ENCODE measurements at regions not wholly inside any gene's neighbourhood (a gene's known extent, or its start where the extent isn't known, plus 50 kb on each side); places are given as distances from the start of the nearest gene placed in this dataset.
"Not testable (repeated sequence)": the region's sequence is repeated elsewhere in the genome, so short reads cannot be mapped to it uniquely, and the experiment has no call there.

DNA sequence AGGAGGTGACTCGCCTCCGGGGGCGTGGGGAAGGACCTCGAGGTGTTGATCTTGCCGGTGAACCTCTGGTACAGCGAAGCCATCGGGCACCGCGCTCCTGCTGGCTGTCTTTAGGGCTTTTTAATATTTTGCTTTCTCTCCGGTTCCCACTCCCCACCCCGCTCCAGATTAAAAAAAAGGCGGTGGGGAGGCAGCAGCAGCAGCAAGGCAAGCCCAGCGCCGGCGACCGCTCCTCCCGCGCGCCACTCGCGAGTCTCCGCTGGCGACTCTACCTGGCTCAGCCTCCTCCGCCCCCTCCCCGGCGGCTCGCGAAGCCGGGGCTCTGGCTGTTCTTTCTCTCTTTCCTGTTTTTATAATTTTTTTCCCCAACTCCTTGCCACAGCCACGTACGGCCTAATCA, 174.0 kb downstream of the ATP6V0E2 start:
- H3K4me3 ChIP-seq (ENCODE audit: low read depth, low read length): peak overlapping the region; percentile 60
- H3K27ac ChIP-seq (ENCODE audit: low read depth, low read length): not testable (repeated sequence)

DNA sequence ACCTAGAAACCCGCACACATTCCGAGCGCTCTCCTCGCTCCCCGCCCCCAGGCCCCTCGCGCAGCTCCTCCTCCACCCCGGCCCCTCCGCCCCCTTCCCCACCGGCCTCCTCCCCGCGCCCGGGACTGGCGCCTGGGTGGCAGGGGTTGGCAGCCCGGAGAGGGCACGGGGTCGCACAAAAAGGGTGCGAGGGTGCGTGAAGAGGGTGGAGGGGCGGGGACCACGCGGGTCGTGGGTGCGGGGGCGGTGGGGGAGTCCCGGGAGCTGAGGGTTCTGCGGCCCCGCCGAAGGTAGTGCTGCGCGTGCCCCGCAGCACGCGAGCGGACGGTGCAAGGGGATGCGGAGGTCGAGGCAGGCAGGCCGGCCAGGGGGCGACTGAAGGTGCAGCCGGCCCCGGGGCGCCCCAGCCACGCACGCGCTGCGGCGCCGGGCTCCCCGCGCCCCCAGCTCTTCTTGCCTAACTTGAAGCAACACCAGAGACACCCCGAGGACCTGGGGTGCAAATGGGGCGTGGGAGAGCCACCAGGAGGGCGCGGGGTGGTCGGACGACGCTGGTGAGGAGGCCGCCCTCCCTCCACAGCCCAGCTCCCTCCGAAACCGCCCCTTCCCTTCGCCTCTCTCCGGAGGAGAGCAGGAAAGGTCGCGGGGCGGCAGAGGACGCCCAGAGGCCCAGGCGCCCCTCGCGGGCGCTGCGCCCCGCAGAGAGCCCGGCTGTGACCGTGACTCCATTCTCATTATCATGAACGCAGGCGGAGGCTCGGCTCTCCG, 174.7 kb downstream of the ATP6V0E2 start:
- H3K9me3 ChIP-seq (ENCODE audit: control insufficient read depth, insufficient read depth, low read depth, low read length); H3K4me1 ChIP-seq (ENCODE audit: control insufficient read depth, insufficient read depth, low read length); H3K27ac ChIP-seq (ENCODE audit: low read depth, low read length); H3K36me3 ChIP-seq (ENCODE audit: control insufficient read depth, insufficient read depth, low read length); H3K9ac ChIP-seq (ENCODE audit: low read length): not testable (repeated sequence)
- H3K27me3 ChIP-seq (ENCODE audit: control insufficient read depth, insufficient read depth, low read length): peaks cover 45% of the 10 kb centered on the region
- H3K4me3 ChIP-seq (ENCODE audit: low read depth, low read length): peak overlapping the region; percentile 61

More for the DNA sequence above, 174.0 kb downstream of the ATP6V0E2 start:
- H3K9me3 ChIP-seq (ENCODE audit: control insufficient read depth, insufficient read depth, low read depth, low read length); H3K9ac ChIP-seq (ENCODE audit: low read length); H3K4me1 ChIP-seq (ENCODE audit: control insufficient read depth, insufficient read depth, low read length); H3K36me3 ChIP-seq (ENCODE audit: control insufficient read depth, insufficient read depth, low read length): not testable (repeated sequence)
- peaks cover 44% of the 10 kb centered on the region for H3K27me3 ChIP-seq (ENCODE audit: control insufficient read depth, insufficient read depth, low read length)

DNA sequence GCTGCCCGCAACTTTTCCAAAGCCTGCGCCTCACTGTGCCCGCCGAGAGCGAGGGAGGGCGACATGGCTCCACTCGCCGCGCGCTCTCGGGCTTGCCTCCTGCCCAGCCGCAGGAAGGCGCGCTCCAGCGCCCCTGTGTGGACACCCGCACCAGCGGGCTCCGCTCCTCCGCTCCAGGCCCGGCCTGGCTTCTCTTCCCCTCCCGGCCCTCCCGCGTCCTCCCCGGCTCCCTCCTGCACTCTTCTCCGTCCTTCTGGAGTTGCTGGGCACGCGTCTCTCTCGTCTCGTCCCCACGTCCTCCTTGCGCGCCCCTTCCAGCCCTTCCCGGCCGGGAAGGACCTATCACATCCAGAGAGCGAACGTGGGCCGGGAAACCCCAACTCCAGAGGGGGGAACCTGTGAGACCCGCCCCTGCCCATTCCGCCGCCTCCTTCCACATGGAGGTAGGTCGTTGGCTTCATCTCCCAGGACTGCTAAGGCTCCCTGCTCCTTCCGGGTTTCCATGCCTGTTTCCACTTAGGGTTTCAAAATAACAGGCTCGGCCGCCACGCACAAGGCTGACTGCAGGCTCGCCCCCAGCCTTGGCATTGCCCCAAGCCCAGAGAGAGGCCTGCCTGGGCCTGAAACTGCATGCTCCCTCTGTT, 175.4 kb downstream of the ATP6V0E2 start:
- not testable (repeated sequence) for H3K9me3 ChIP-seq (ENCODE audit: control insufficient read depth, insufficient read depth, low read depth, low read length); H3K36me3 ChIP-seq (ENCODE audit: control insufficient read depth, insufficient read depth, low read length); H3K4me1 ChIP-seq (ENCODE audit: control insufficient read depth, insufficient read depth, low read length); H3K27ac ChIP-seq (ENCODE audit: low read depth, low read length); H3K9ac ChIP-seq (ENCODE audit: low read length)
- Histone ChIP-seq H3K4me3 (ENCODE audit: low read depth, low read length) (peak overlapping the region; percentile 61), H3K27me3 (ENCODE audit: control insufficient read depth, insufficient read depth, low read length) (peaks cover 48% of the 10 kb centered on the region)

DNA sequence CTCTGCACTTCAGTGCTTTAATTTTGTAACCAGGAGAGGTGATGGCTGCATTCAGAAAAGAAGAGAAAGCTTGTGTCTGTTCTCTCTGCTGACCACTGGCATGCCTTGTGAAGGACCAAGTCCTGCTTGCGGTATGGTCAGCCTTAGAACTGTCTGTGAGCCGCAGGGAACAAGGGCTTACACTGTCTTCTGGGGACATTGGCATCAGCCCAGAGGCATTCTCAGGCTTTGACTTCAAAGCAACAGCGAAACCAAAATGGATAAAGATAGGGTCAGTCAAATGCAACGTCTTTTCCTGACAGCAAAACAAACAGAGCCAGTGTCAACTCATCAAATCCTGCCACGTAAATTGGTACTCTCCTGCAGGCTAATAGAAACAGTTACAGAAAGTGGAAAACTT, 179.6 kb downstream of the ATP6V0E2 start:
- H3K9me3 ChIP-seq (ENCODE audit: control insufficient read depth, insufficient read depth, low read depth, low read length); H3K36me3 ChIP-seq (ENCODE audit: control insufficient read depth, insufficient read depth, low read length); H3K4me3 ChIP-seq (ENCODE audit: low read depth, low read length); H3K4me1 ChIP-seq (ENCODE audit: control insufficient read depth, insufficient read depth, low read length); H3K27ac ChIP-seq (ENCODE audit: low read depth, low read length); H3K9ac ChIP-seq (ENCODE audit: low read length): not testable (repeated sequence)
- peaks cover 26% of the 10 kb centered on the region for H3K27me3 ChIP-seq (ENCODE audit: control insufficient read depth, insufficient read depth, low read length)

DNA sequence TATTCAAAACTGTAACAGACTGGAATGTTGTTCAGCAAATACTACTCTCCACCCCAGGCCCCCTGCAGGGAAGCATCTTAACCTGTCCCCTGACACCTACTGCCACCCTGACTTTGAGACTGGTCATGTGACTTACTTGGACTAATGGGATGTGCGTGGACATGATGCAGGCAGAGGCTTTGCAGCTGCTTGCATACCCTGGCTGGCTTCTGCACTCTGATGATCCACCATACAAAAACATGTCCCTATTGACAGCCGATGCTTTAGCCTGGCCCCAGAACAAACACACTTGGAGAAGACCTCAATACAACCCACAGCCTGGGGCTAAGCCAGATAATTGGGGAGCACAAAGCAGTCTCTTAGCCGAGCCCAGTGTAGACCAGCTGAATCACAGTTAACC, 180.5 kb downstream of the ATP6V0E2 start:
- H3K36me3 ChIP-seq (ENCODE audit: control insufficient read depth, insufficient read depth, low read length); H3K27ac ChIP-seq (ENCODE audit: low read depth, low read length); H3K9me3 ChIP-seq (ENCODE audit: control insufficient read depth, insufficient read depth, low read depth, low read length); H3K4me1 ChIP-seq (ENCODE audit: control insufficient read depth, insufficient read depth, low read length); H3K4me3 ChIP-seq (ENCODE audit: low read depth, low read length); H3K9ac ChIP-seq (ENCODE audit: low read length): not testable (repeated sequence)
- peaks cover 20% of the 10 kb centered on the region for H3K27me3 ChIP-seq (ENCODE audit: control insufficient read depth, insufficient read depth, low read length)

DNA sequence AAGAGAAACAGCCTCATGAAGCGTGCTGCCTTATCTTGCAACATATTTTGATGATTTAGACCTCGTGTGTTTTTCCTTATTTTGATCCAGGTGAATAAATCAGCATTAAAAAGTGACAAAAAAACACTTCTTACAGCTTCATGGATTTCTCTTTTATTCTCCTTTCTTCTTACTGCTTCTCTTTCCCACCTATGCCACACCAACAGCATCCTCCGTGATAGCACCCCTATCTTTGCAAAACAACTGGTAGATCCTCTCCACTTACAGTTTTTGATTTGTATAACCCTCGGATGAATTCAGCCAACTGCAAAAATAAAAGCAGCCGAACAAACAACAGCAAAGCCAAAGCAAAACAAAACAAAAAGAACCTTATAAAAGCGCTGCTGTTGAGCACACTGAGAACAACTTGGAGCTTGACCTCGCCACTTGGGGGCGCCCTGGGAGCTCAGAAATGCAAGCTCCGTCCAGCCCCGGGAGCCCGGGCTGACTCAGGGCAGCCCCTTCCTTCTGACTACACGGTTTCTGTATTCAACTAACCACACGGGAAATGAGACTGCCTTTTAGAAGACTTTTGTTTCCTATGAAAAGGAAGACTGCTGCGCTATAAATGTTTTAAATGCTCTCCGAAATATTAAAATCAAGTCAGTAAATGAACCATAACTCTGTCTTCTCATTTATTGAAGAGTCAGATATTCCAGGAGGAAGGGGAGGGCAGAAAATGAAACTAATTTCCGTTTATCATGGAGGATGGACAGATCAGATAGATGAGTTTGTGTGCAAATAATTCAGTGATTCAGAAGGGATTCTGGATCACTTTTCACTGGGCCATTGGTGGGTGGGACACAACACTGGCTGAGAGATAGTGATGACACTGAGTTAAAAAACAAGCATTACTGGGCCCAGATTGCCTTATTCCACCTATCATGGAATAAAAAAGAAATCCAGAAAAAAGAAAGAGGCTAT, 186.8 kb downstream of the ATP6V0E2 start:
- not testable (repeated sequence) for H3K27me3 ChIP-seq (ENCODE audit: control insufficient read depth, insufficient read depth, low read length); H3K36me3 ChIP-seq (ENCODE audit: control insufficient read depth, insufficient read depth, low read length); H3K9me3 ChIP-seq (ENCODE audit: control insufficient read depth, insufficient read depth, low read depth, low read length); H3K27ac ChIP-seq (ENCODE audit: low read depth, low read length); H3K9ac ChIP-seq (ENCODE audit: low read length); H3K4me1 ChIP-seq (ENCODE audit: control insufficient read depth, insufficient read depth, low read length); H3K4me3 ChIP-seq (ENCODE audit: low read depth, low read length)

DNA sequence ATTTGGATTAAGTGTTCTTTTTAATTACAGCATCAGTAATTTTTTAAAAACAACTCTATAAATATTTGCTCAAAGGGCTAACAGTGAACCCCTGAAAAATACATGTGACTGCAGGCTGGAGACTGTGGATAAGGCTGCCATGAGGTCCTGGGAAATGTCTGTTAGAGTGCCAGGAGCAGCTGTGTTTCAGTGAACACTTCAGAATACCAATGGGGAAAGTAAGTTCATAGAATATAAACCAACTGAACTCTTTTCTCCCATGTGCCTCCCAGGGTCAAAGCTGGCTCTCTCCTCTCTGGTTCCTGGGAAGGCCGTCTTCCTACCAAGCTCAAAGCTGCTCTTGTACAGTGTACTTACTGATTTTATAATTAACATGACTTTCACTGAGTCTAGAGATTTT, 189.4 kb downstream of the ATP6V0E2 start:
- not testable (repeated sequence) for H3K4me3 ChIP-seq (ENCODE audit: low read depth, low read length); H3K9ac ChIP-seq (ENCODE audit: low read length); H3K36me3 ChIP-seq (ENCODE audit: control insufficient read depth, insufficient read depth, low read length); H3K4me1 ChIP-seq (ENCODE audit: control insufficient read depth, insufficient read depth, low read length); H3K27me3 ChIP-seq (ENCODE audit: control insufficient read depth, insufficient read depth, low read length); H3K27ac ChIP-seq (ENCODE audit: low read depth, low read length); H3K9me3 ChIP-seq (ENCODE audit: control insufficient read depth, insufficient read depth, low read depth, low read length)

DNA sequence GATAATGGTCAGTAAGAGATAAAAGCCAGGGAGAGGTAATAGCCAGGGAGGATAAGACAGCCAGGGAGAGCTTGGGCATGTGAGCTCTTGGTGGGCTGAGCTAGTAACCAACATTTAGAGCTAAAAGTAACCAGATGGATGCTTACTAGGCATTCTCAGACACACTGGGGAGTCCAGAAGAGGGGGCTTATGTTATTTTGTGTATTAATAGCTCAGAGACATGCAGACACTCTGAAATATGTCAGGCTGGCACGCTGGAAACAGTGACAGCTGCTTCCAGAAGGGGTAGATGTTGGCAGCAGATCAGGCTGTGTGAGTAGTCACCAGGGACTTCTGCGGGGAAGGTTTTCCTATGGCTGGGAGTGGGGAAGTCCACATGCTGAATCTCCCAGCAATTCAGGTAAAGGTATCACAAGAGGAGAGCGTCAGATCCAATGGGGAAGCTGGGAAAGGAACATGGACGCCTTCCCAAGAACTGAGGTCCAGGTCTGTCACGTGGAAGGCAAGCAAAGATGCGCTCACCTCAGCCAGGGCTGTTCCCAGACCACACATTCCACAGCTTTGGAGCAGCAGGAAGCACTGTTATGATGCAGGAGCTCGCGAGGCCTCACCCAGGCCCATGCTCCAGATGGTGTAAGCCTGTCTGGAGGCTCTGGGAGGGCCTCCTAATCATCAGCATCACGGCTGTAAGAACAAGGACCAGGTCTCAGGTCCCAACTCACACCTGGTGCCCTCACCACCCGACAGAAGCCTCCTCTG, 196.0 kb downstream of the ATP6V0E2 start:
- not testable (repeated sequence) for H3K9ac ChIP-seq (ENCODE audit: low read length); H3K4me3 ChIP-seq (ENCODE audit: low read depth, low read length); H3K4me1 ChIP-seq (ENCODE audit: control insufficient read depth, insufficient read depth, low read length); H3K36me3 ChIP-seq (ENCODE audit: control insufficient read depth, insufficient read depth, low read length); H3K27ac ChIP-seq (ENCODE audit: low read depth, low read length); H3K9me3 ChIP-seq (ENCODE audit: control insufficient read depth, insufficient read depth, low read depth, low read length); H3K27me3 ChIP-seq (ENCODE audit: control insufficient read depth, insufficient read depth, low read length)

DNA sequence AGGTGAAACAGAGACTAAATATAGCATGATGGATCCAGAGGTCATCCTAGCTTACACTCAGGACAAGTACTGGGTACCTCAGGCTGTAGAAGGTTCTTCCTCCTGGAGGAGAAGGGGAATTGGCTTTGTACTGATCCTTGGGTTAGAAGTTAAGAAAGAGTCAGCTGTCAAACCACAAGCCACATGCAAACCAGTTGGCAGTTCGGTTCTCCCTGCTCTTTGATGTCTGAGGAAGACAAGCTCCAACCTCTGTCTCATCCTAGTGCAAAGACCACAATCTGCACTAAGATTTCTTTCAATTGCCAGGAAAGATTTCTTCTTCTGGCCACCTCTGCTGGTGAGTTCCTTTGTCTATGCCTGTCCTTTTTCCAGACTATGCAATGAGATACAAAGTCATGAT, 203.8 kb downstream of the ATP6V0E2 start:
- H3K36me3 ChIP-seq (ENCODE audit: control insufficient read depth, insufficient read depth, low read length); H3K9ac ChIP-seq (ENCODE audit: low read length); H3K4me1 ChIP-seq (ENCODE audit: control insufficient read depth, insufficient read depth, low read length); H3K9me3 ChIP-seq (ENCODE audit: control insufficient read depth, insufficient read depth, low read depth, low read length); H3K27ac ChIP-seq (ENCODE audit: low read depth, low read length); H3K4me3 ChIP-seq (ENCODE audit: low read depth, low read length): not testable (repeated sequence)
- H3K27me3 ChIP-seq (ENCODE audit: control insufficient read depth, insufficient read depth, low read length): peaks cover 11% of the 10 kb centered on the region

DNA sequence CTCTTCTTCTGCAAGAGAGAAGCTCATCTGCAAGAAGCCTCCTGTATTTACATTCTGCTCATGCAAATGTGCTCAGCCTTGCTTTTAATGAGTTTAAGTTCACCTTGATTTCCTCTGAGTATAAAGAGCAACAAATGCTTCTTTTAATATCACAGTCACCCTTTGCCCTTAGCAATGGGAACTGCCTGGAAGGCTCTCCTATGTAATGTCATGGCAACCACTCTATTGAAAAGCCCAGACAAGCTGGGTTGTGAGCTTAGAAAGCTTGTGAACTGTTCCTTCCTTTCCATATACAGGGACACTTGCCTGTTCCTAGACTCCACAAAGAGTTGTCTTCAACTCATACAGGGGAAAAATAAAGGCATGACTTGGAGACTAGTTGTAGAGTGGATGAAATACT, 208.1 kb downstream of the ATP6V0E2 start:
- peaks cover 11% of the 10 kb centered on the region for H3K27me3 ChIP-seq (ENCODE audit: control insufficient read depth, insufficient read depth, low read length)
- not testable (repeated sequence) for H3K9me3 ChIP-seq (ENCODE audit: control insufficient read depth, insufficient read depth, low read depth, low read length); H3K27ac ChIP-seq (ENCODE audit: low read depth, low read length); H3K4me3 ChIP-seq (ENCODE audit: low read depth, low read length); H3K4me1 ChIP-seq (ENCODE audit: control insufficient read depth, insufficient read depth, low read length); H3K36me3 ChIP-seq (ENCODE audit: control insufficient read depth, insufficient read depth, low read length); H3K9ac ChIP-seq (ENCODE audit: low read length)

Data from HUES6 (cell line).